SK-N-SH treated with all-trans-retinoic acid at 6 μM for 48 hours (cell line): ENCODE measurements at regions not wholly inside any gene's neighbourhood (a gene's known extent, or its start where the extent isn't known, plus 50 kb on each side); places are given as distances from the start of the nearest gene placed in this dataset.

ENCODE experiments used
- ATAC-seq: fragments of 200-7000 bp; cut with Tn5 transposase; 3 replicates; pipeline ENCODE4 v1.9.1; 2020; ENCODE audit warnings: mild to moderate bottlenecking, moderate library complexity
- ARNTL ChIP-seq: fragments of 450-650 bp; formaldehyde crosslinking; IDR thresholded peaks from 2 replicates; pipeline ENCODE4 v1.5.0; 2020; ENCODE audit warnings: low read depth, mild to moderate bottlenecking, moderate library complexity, borderline replicate concordance
- CSDC2 ChIP-seq: fragments of 250-450 bp; sonication (Bioruptor Pico); IDR thresholded peaks from 2 replicates; pipeline ENCODE4 v1.5.0; 2020; ENCODE audit warnings: mild to moderate bottlenecking, moderate library complexity
- CSRNP3 ChIP-seq: fragments of 250-450 bp; sonication (Bioruptor Pico); IDR thresholded peaks from 2 replicates; pipeline ENCODE4 v1.5.1; 2021; ENCODE audit warnings: mild to moderate bottlenecking, moderate library complexity
- ESRRG ChIP-seq: fragments of 250-450 bp; sonication (Bioruptor Pico); IDR thresholded peaks from 2 replicates; pipeline ENCODE4 v1.6.1; 2021; ENCODE audit warnings: mild to moderate bottlenecking
- GLIS3 ChIP-seq: fragments of 250-450 bp; sonication (Bioruptor Pico); IDR thresholded peaks from 2 replicates; pipeline ENCODE4 v1.5.0; 2020; ENCODE audit warnings: mild to moderate bottlenecking, moderate library complexity
- ISL1 ChIP-seq: fragments of 250-450 bp; sonication (Bioruptor Pico); IDR thresholded peaks from 2 replicates; pipeline ENCODE4 v2.1.2; 2022; ENCODE audit warnings: mild to moderate bottlenecking, moderate library complexity
- PPARA ChIP-seq: fragments of 250-450 bp; sonication (Bioruptor Pico); IDR thresholded peaks from 2 replicates; pipeline ENCODE4 v1.5.0; 2020; ENCODE audit warnings: mild to moderate bottlenecking, borderline replicate concordance
- SNAI2 ChIP-seq: fragments of 250-450 bp; sonication (Bioruptor Pico); IDR thresholded peaks from 2 replicates; pipeline ENCODE4 v1.5.0; 2020; ENCODE audit warnings: mild to moderate bottlenecking, moderate library complexity
- TOX ChIP-seq: fragments of 250-450 bp; sonication (Bioruptor Pico); IDR thresholded peaks from 2 replicates; pipeline ENCODE4 v1.8.0; 2021; ENCODE audit warnings: mild to moderate bottlenecking, moderate library complexity, borderline replicate concordance
- TSHZ2 ChIP-seq: fragments of 250-450 bp; sonication (Bioruptor Pico); IDR thresholded peaks from 2 replicates; pipeline ENCODE4 v1.5.0; 2020; ENCODE audit warnings: mild to moderate bottlenecking, moderate library complexity
- ZC3H10 ChIP-seq: fragments of 250-450 bp; sonication (Bioruptor Pico); IDR thresholded peaks from 2 replicates; pipeline ENCODE4 v1.5.1; 2021; ENCODE audit warnings: mild to moderate bottlenecking, moderate library complexity
- ZFP3 ChIP-seq: fragments of 250-450 bp; sonication (Bioruptor Pico); IDR thresholded peaks from 2 replicates; pipeline ENCODE4 v1.5.0; 2020; ENCODE audit warnings: mild to moderate bottlenecking, moderate library complexity
- ZFP30 ChIP-seq: fragments of 450-650 bp; formaldehyde crosslinking; IDR thresholded peaks from 2 replicates; pipeline ENCODE4 v1.5.0; 2022; ENCODE audit warnings: mild to moderate bottlenecking, moderate library complexity
- ZNF565 ChIP-seq: fragments of 450-650 bp; formaldehyde crosslinking; conservative IDR thresholded peaks from 2 replicates; pipeline ENCODE4 v1.5.0; 2020; ENCODE audit warnings: low read depth, mild to moderate bottlenecking, moderate library complexity
- ZNF70 ChIP-seq: fragments of 450-650 bp; formaldehyde crosslinking; IDR thresholded peaks from 2 replicates; pipeline ENCODE4 v1.5.0; 2020; ENCODE audit warnings: mild to moderate bottlenecking, moderate library complexity
- ZNF8 ChIP-seq: fragments of 450-650 bp; formaldehyde crosslinking; IDR thresholded peaks from 2 replicates; pipeline ENCODE4 v1.5.0; 2020; ENCODE audit warnings: mild to moderate bottlenecking, moderate library complexity
- TF ChIP-seq, protein P1 (sequence below): fragments of 250-450 bp; sonication (Bioruptor Pico); IDR thresholded peaks from 2 replicates; pipeline ENCODE4 v1.5.1; 2020; ENCODE audit warnings: low read depth, mild to moderate bottlenecking, moderate library complexity
- TF ChIP-seq, protein P2 (sequence below): fragments of 250-450 bp; sonication (Bioruptor Pico); IDR thresholded peaks from 2 replicates; pipeline ENCODE4 v1.8.0; 2020; ENCODE audit warnings: mild to moderate bottlenecking, moderate library complexity, borderline replicate concordance
- TF ChIP-seq, protein P3 (sequence below): fragments of 250-450 bp; sonication (Bioruptor Pico); IDR thresholded peaks from 2 replicates; pipeline ENCODE4 v1.8.0; 2021; ENCODE audit warnings: low read depth, mild to moderate bottlenecking, moderate library complexity, borderline replicate concordance

GRCh38 chr11:106409671-106410070 lies 332.2 kb downstream of the AASDHPPT start:
- no peak for ATAC-seq
- TF ChIP-seq CSRNP3 = no peak
- TF ChIP-seq CSDC2 (CRISPR knock-in tag) = no peak

DNA sequence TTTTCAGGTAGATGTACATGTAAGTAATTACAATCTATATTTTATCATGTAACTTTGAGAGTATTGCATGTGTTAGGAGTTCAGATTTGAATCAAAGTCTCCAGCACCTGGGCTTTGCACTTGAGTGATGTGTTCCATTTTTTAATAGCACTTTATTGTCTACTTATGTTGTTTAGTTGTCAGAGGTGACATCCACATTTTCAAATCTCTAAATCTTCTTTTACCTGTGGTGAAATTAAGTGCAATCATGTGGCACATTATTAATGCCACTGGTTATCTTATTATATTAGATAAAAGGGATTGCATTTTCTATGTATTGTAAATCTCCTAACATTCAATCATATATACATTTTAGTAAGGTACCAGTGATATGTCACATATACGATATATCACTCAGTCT lies 333.4 kb downstream of the AASDHPPT start:
- no peak for TF ChIP-seq ISL1 (CRISPR knock-in tag)
- TF ChIP-seq, protein P1, sequence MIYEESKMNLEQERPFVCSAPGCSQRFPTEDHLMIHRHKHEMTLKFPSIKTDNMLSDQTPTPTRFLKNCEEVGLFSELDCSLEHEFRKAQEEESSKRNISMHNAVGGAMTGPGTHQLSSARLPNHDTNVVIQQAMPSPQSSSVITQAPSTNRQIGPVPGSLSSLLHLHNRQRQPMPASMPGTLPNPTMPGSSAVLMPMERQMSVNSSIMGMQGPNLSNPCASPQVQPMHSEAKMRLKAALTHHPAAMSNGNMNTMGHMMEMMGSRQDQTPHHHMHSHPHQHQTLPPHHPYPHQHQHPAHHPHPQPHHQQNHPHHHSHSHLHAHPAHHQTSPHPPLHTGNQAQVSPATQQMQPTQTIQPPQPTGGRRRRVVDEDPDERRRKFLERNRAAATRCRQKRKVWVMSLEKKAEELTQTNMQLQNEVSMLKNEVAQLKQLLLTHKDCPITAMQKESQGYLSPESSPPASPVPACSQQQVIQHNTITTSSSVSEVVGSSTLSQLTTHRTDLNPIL (CRISPR knock-in tag) = no peak
- TF ChIP-seq CSDC2 (CRISPR knock-in tag) = no peak
- no peak for TF ChIP-seq ESRRG
- TF ChIP-seq ARNTL (CRISPR knock-in tag) = no peak
- no peak for TF ChIP-seq GLIS3 (CRISPR knock-in tag)
- TF ChIP-seq ZNF565 (CRISPR knock-in tag) = no peak
- TF ChIP-seq ZFP3 (CRISPR knock-in tag) = no peak

DNA sequence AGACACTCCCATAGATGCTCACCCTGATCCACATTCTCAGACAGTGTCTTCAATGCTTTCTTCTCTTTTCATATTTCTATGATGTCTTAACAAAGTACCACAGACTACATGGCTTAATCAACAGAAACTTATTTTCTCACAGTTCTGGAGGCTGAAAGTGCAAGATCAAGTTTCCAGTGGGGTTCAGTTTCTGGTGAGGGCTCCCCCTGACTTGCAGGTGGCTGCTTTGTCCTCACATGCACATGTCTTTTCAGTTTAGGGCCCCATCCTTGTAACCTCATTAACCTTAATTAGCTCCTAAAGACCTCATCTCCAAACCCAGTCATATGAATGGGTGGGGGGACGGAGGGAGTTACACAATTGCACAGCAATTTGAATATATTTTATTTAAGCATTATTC lies 335.8 kb downstream of the AASDHPPT start:
- TF ChIP-seq, protein P2, sequence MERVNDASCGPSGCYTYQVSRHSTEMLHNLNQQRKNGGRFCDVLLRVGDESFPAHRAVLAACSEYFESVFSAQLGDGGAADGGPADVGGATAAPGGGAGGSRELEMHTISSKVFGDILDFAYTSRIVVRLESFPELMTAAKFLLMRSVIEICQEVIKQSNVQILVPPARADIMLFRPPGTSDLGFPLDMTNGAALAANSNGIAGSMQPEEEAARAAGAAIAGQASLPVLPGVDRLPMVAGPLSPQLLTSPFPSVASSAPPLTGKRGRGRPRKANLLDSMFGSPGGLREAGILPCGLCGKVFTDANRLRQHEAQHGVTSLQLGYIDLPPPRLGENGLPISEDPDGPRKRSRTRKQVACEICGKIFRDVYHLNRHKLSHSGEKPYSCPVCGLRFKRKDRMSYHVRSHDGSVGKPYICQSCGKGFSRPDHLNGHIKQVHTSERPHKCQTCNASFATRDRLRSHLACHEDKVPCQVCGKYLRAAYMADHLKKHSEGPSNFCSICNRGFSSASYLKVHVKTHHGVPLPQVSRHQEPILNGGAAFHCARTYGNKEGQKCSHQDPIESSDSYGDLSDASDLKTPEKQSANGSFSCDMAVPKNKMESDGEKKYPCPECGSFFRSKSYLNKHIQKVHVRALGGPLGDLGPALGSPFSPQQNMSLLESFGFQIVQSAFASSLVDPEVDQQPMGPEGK (CRISPR knock-in tag) = no peak
- TF ChIP-seq ZNF8 (CRISPR knock-in tag) = no peak
- TF ChIP-seq, protein P3, sequence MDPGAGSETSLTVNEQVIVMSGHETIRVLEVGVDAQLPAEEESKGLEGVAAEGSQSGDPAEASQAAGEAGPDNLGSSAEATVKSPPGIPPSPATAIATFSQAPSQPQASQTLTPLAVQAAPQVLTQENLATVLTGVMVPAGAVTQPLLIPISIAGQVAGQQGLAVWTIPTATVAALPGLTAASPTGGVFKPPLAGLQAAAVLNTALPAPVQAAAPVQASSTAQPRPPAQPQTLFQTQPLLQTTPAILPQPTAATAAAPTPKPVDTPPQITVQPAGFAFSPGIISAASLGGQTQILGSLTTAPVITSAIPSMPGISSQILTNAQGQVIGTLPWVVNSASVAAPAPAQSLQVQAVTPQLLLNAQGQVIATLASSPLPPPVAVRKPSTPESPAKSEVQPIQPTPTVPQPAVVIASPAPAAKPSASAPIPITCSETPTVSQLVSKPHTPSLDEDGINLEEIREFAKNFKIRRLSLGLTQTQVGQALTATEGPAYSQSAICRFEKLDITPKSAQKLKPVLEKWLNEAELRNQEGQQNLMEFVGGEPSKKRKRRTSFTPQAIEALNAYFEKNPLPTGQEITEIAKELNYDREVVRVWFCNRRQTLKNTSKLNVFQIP = no peak
- TF ChIP-seq ZFP30 (CRISPR knock-in tag) = no peak
- TF ChIP-seq CSRNP3 = no peak
- no peak for TF ChIP-seq ZC3H10 (CRISPR knock-in tag)
- TF ChIP-seq SNAI2 = no peak
- TF ChIP-seq TOX (CRISPR knock-in tag) = no peak
- TF ChIP-seq, protein P1 (CRISPR knock-in tag) = no peak
- TF ChIP-seq ZFP3 (CRISPR knock-in tag) = no peak
- TF ChIP-seq ZNF565 (CRISPR knock-in tag) = no peak
- no peak for TF ChIP-seq ARNTL (CRISPR knock-in tag)
- TF ChIP-seq TSHZ2 (CRISPR knock-in tag) = no peak
- TF ChIP-seq ZNF70 = no peak
- no peak for TF ChIP-seq PPARA (CRISPR knock-in tag)
- ATAC-seq = no peak

More for the DNA sequence above, 333.4 kb downstream of the AASDHPPT start:
- ATAC-seq = no peak
